ENCODE measurements at regions not wholly inside any gene's neighbourhood (a gene's known extent, or its start where the extent isn't known, plus 50 kb on each side); places are given as distances from the start of the nearest gene placed in this dataset.

DNA sequence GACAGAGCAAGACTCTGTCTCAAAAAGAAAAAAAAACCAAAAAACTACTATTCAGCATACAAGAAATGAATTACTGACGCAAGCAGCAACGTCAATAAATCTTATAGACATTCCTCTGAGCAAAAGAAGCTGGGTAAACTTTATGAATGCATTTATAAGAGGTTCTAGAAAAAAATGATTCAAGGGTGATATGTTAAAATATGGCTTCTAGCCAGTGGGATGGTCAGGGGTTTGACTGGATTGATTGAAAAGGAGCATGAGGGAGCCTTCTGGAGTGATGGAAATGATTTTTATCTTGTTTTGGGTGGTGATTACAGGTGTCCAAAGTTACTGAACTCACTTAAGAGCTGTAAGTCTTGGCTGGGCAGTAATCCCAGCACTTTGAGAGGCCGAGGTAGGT lies 64.9 kb upstream of the SALL4 start:
- DNase-seq, result no peak

DNA sequence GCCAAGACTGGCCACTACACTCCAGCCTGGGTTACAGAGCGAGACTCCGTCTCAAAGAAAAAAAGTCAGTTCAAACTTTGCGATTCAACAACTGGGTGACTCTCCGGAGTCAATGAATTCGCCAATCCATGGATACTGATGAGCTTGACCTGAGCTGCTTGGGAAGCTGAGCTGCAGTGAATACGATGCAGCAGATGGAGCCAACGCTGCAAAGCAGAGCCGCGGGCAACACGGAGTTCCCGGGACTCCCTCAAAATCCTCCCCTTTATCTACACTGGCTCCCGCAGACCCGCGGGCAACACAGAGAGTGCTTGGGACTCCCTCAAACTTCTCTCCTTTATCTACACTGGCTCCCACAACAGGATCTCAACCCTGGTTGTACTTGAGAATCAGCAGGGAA lies 62.6 kb upstream of the SALL4 start:
- no peak for DNase-seq

DNA sequence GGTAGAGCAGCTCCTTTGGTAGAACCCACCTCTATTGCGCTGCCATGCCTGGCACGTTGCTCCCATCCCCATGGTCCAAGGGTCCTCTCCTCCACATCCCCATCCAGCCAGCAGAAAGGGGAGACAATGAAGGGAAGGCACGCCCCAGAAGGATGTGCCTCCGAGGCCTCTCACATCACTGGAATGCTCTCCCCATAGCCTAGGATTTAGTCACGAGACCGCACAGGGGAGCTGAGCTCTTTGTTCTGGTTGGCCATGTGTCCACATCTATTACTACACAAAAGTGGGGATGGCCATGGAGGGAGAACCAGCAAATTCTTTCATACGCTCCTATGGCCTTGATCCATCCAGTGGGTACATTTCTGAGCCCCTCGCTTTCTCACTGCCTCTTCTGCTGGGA lies 60.5 kb upstream of the SALL4 start:
- DNase-seq, result no peak

DNA sequence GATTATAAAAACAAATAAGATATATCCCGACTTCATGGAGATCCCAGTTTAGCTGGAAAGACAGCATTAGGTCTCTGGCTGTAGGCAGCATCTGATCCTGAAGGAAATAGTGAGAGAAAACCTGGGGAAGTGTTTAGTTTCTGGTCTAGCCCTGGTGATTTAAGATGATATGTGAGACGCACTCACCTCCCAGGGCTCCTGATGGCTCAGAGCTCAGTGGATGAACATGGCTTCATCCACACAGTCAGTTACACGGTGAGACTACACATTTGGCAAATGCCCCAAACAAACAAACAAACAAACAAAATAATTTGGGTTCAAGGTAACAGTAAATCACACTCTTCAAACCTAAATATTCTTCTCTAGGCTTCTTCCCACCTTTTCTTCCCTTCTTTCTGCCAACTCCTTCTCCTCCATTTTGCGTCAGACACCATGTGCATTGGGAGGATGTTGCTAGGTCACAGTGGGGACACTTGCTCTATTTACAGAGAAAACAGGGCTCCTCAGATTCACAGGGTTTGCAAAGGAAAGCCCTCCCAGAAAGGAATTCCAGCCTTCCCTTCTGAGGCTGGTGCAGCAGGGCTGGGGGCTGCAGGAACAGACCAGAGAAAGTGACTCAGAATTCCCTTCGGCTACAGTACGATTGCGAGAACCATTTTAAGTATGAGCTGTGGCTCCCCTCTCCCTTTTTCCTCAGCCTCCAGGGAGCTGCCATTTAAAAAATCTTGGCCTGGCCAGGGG lies 59.6 kb upstream of the SALL4 start:
- no peak for DNase-seq

DNA sequence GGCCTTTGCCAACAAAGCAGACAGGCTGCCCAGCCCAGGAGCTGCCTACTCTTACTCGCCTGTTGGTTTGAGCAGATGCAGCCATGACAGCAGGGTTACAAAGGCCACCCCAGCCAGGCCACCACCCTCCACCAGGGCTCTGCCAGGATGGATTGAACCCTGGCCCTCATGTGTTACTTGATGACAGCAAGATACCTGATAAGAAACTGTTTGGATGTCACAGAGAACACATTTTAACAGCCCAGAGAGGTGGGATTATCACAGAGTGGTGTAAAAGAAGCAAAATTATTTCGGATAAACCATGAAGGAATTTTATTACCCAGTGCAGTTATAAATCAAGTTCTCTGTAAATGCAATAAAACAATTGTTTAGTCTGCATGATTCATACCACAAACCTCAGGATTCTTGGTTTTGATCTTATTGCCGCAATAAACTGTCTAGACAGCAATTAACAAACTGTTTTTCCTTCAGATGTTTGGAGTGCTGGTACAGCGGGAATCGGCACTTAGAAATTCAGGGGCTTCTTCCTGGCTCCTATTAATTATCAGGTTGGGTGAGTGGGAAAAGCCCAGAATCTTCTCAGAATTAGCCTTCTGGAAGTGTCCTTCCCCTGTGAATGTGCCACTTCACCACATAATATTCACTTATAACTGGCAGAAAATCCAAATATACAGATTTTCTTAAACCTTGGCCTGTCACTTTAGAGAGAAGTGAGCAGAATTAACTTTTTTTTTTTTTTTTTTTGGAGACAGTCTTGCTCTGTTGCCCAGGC lies 58.0 kb upstream of the SALL4 start:
- DNase-seq, result no peak

DNA sequence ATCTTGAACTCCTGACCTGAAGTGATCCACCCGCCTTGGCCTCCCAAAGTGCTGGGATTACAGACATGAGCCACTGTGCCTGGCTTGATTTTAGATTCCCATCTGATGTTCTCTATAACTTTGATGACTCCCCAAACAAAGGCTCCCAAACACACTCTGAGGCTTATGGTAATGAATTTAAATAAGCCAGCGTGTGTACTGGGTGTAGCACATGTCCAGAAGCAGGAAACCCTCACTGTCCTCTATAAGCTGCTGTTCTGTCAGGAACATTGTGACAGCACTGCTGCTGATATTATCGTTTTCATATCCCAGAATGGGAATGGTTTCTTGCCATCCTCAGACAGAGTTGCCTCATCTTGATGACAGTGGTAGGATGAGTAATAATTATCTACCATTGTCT lies 54.1 kb upstream of the SALL4 start:
- DNase-seq, result no peak

DNA sequence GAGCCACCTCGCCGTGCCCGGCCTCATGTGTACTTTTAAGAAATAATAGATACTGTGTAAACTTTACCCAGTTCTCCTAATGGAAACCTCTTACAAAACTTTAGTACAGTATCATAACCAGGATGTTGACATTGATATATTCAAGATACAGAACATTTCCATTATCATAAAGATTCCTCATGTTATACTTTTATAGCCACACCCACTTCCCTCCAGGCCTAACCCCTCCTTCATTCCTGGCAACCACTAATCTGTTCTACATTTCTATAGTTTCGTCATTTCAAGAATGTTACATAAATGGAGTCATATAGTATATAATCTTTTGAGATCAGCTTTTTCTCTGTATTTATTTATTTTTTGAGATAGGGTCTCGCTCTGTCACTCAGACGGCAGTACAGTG lies 52.6 kb upstream of the SALL4 start:
- no peak for DNase-seq

All from NCI-H526 (cell line).